ENCODE measurements at regions not wholly inside any gene's neighbourhood (a gene's known extent, or its start where the extent isn't known, plus 50 kb on each side); places are given as distances from the start of the nearest gene placed in this dataset.

GRCh38 chr12:89236748-89237383, 115.4 kb downstream of the DUSP6 start:
- TF ChIP-seq CTCF (conservative IDR thresholded peaks at IDR 0.05; ENCODE audit: low read length) (no peak), EZH2phosphoT487 (IDR thresholded peaks at IDR 0.05; ENCODE audit: borderline replicate concordance, low read depth, low read length) (no peak)
